ENCODE measurements at regions not wholly inside any gene's neighbourhood (a gene's known extent, or its start where the extent isn't known, plus 50 kb on each side); places are given as distances from the start of the nearest gene placed in this dataset.
"Not testable (repeated sequence)": the region's sequence is repeated elsewhere in the genome, so short reads cannot be mapped to it uniquely, and the experiment has no call there.

DNA sequence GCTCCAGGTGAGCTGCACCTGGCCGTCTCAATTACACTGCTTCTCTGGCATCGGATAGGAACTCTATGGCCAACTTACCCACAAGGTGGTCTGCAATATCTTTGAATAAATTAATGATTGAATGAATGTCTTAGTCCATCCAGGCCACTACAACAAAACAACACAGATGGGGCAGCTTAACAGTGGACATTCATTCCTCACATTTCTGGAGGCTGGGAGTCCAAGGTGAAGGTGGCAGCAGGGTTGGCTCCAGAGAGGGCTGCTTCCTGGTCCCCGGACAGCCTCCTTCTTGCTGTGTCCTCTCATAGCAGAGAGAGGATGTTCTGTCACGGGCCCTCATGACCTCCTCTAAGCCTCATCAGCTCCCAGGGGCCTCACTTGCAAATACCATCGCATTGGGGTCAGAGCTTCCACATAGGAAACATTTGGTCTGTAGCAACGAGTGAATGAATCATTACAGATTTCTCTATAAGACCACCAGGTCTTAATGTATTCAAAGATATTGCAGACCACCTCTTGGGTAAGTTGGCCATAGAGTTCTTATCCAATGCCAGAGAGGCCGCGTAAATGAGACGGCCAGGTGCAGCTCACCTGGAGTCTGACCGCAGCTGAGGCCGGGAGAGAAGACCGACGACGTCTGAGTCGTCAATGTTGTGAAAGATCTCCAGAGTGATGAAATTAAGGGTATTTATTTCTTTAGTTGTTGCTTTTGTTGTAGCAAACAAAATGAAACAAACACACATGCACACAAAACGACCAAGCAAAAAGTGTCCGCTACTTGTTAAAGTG lies 182.7 kb upstream of the C14orf180 start:
- no peak overlapping the region for H3K4me3 ChIP-seq (ENCODE audit: low read depth, low read length)
- TF ChIP-seq, protein P1, sequence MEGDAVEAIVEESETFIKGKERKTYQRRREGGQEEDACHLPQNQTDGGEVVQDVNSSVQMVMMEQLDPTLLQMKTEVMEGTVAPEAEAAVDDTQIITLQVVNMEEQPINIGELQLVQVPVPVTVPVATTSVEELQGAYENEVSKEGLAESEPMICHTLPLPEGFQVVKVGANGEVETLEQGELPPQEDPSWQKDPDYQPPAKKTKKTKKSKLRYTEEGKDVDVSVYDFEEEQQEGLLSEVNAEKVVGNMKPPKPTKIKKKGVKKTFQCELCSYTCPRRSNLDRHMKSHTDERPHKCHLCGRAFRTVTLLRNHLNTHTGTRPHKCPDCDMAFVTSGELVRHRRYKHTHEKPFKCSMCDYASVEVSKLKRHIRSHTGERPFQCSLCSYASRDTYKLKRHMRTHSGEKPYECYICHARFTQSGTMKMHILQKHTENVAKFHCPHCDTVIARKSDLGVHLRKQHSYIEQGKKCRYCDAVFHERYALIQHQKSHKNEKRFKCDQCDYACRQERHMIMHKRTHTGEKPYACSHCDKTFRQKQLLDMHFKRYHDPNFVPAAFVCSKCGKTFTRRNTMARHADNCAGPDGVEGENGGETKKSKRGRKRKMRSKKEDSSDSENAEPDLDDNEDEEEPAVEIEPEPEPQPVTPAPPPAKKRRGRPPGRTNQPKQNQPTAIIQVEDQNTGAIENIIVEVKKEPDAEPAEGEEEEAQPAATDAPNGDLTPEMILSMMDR (conservative IDR thresholded peaks at IDR 0.05; ENCODE audit: low read depth, low read length): no peak
- DNase-seq (ENCODE audit: low read depth): no peak

DNA sequence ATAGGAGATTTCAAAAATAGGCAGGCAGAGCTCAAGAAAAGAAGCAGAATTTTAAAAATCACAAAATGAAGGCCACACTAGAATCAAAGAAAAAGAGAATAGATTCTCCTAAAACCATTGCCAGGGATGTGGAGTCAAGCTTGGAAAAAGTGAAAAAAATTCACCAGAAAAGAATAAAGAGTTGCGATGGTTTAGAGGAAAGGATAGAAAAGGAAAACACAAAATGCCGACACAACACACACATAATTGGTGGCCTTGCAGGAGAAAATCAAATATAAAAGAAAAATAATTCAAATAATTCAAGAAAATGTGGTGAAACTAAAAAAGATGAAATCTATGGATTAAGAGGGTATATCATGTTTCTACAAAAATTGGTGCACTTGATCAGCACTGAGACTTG lies 181.6 kb upstream of the C14orf180 start:
- TF ChIP-seq, protein P1 (conservative IDR thresholded peaks at IDR 0.05; ENCODE audit: low read depth, low read length): no peak
- no peak for DNase-seq (ENCODE audit: low read depth)
- no peak overlapping the region for H3K4me3 ChIP-seq (ENCODE audit: low read depth, low read length)

GRCh38 chr14:104398656-104399055 lies 180.9 kb upstream of the C14orf180 start:
- no peak for DNase-seq (ENCODE audit: low read depth)

DNA sequence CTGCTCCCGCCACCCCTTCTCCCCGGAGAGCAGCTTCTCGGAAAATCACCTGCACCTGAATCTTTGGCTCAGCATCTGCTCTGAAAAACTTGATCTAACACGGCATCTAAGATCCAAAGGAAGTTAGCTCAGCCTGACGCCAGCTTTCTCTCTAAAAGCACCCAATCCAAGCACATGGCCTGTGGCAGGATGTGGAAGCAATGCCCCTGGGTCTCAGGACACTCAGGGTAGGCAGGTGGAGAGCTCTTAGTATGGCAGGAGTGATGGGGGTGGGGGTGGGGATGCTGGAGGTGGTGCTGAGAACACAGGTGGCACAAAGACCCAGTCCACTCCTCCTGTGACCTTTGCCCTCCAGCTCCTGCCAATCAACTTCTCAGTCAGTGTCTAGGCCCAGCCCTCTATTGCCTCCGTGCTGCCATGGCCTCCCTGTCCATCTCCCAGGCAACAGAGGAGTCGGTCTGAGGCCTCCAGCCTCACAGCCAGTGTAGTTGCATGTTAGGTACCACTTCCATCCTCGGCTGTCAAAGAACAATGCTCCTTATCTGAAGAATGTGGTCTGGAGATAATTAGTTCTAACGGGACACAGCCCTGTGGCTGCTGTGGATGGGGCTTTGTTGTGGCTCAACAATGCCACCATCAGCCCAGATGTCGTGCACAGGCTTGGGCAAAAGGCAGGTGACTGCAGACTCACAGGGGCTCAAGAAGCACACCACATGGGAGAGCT lies 180.0 kb upstream of the C14orf180 start:
- no peak overlapping the region for H3K4me3 ChIP-seq (ENCODE audit: low read depth, low read length)
- TF ChIP-seq, protein P1 (conservative IDR thresholded peaks at IDR 0.05; ENCODE audit: low read depth, low read length): no peak

More at GRCh38 chr14:104398656-104399055, 180.9 kb upstream of the C14orf180 start:
- no peak overlapping the region for H3K4me3 ChIP-seq (ENCODE audit: low read depth, low read length)
- TF ChIP-seq, protein P1 (conservative IDR thresholded peaks at IDR 0.05; ENCODE audit: low read depth, low read length): no peak

DNA sequence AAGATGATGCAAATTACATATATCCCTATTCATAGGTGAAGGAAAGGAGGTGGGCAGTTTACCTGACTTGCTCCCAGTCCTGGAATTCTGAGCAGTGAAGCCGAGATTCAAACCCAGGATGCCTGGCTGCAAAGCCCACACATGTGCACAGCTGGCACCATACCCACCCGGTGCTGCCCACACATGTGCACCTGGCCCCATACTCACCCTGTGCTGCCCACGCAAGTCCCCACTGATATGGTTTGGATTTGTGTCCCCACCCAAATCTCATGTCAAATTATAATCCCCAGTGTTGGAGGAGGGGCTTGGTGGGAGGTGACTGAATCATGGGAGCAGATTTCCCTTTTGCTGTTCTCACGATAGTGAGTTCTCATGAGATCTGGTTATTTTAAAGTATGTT lies 179.2 kb upstream of the C14orf180 start:
- H3K4me3 ChIP-seq (ENCODE audit: low read depth, low read length): no peak overlapping the region
- TF ChIP-seq, protein P1 (conservative IDR thresholded peaks at IDR 0.05; ENCODE audit: low read depth, low read length): no peak
- DNase-seq (ENCODE audit: low read depth): no peak

More for the DNA sequence above, 180.0 kb upstream of the C14orf180 start:
- no peak for DNase-seq (ENCODE audit: low read depth)

DNA sequence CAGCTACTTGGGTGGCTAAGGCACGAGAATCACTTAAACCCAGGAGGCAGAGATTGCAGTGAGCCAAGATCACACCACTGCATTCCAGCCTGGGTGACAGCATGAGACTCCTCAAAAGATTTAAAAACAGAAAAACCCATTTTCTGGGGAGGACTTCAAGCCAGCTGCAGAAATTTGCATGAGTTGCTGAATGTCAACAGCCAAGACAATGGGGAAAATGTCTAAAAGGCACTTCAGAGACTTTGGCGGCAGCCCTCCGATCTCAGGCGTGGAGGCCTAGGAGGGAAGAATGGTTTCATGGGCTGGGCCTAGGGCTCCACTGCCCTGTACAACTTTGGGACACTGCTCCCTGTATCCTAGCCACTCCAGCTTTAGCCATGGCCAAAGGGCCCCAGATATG lies 177.8 kb upstream of the C14orf180 start:
- TF ChIP-seq, protein P1 (conservative IDR thresholded peaks at IDR 0.05; ENCODE audit: low read depth, low read length): no peak
- DNase-seq (ENCODE audit: low read depth): no peak
- H3K4me3 ChIP-seq (ENCODE audit: low read depth, low read length): no peak overlapping the region

GRCh38 chr14:104402303-104402702 lies 177.3 kb upstream of the C14orf180 start:
- H3K4me3 ChIP-seq (ENCODE audit: low read depth, low read length); DNase-seq (ENCODE audit: low read depth): not testable (repeated sequence)

Measured in epithelial cell of proximal tubule (primary cell).